ENCODE measurements at regions not wholly inside any gene's neighbourhood (a gene's known extent, or its start where the extent isn't known, plus 50 kb on each side); places are given as distances from the start of the nearest gene placed in this dataset.
A peak's percentile ranks its signal among the peaks of the same experiment; 100 is the strongest.

- Mint-ChIP-seq H3K4me1 (ENCODE audit: unreplicated experiment) (peaks cover 60% of the 10 kb centered on the region), H3K9me3 (ENCODE audit: unreplicated experiment) (peaks cover 3% of the 10 kb centered on the region), H3K27me3 (ENCODE audit: unreplicated experiment) (no peaks in the 10 kb centered on the region), H3K27ac (ENCODE audit: unreplicated experiment) (no peak overlapping the region), H3K4me3 (ENCODE audit: unreplicated experiment) (no peak overlapping the region), H3K36me3 (ENCODE audit: unreplicated experiment) (no peaks in the 10 kb centered on the region)
- no peak for DNase-seq (ENCODE audit: extremely low spot score, unreplicated experiment)
- no peak for TF ChIP-seq CTCF (IDR thresholded peaks at IDR 0.05)
Measured at GRCh38 chr9:106796771-106797170, 66.2 kb upstream of the ZNF462 start.

GRCh38 chr9:106797299-106797698, 65.7 kb upstream of the ZNF462 start:
- H3K27ac Mint-ChIP-seq (ENCODE audit: unreplicated experiment): peak overlapping the region; percentile 92
- no peak overlapping the region for H3K4me3 Mint-ChIP-seq (ENCODE audit: unreplicated experiment)
- no peaks in the 10 kb centered on the region for H3K36me3 Mint-ChIP-seq (ENCODE audit: unreplicated experiment)
- H3K4me1 Mint-ChIP-seq (ENCODE audit: unreplicated experiment): peaks cover 62% of the 10 kb centered on the region
- TF ChIP-seq CTCF (IDR thresholded peaks at IDR 0.05): no peak
- H3K27me3 Mint-ChIP-seq (ENCODE audit: unreplicated experiment): no peaks in the 10 kb centered on the region
- peaks cover 3% of the 10 kb centered on the region for H3K9me3 Mint-ChIP-seq (ENCODE audit: unreplicated experiment)
- DNase-seq (ENCODE audit: extremely low spot score, unreplicated experiment): no peak

GRCh38 chr9:106798016-106798799, 64.8 kb upstream of the ZNF462 start:
- Mint-ChIP-seq H3K9me3 (ENCODE audit: unreplicated experiment) (peaks cover 3% of the 10 kb centered on the region), H3K27ac (ENCODE audit: unreplicated experiment) (peak overlapping the region; percentile 92), H3K36me3 (ENCODE audit: unreplicated experiment) (no peaks in the 10 kb centered on the region), H3K4me3 (ENCODE audit: unreplicated experiment) (no peak overlapping the region), H3K4me1 (ENCODE audit: unreplicated experiment) (peaks cover 69% of the 10 kb centered on the region), H3K27me3 (ENCODE audit: unreplicated experiment) (no peaks in the 10 kb centered on the region)
- DNase-seq (ENCODE audit: extremely low spot score, unreplicated experiment): no peak
- TF ChIP-seq CTCF (IDR thresholded peaks at IDR 0.05): no peak

GRCh38 chr9:106799152-106799551, 63.8 kb upstream of the ZNF462 start:
- TF ChIP-seq CTCF (IDR thresholded peaks at IDR 0.05): no peak
- Mint-ChIP-seq H3K27me3 (ENCODE audit: unreplicated experiment) (no peaks in the 10 kb centered on the region), H3K4me1 (ENCODE audit: unreplicated experiment) (peaks cover 69% of the 10 kb centered on the region), H3K27ac (ENCODE audit: unreplicated experiment) (peak overlapping the region; percentile 92), H3K9me3 (ENCODE audit: unreplicated experiment) (peaks cover 3% of the 10 kb centered on the region), H3K4me3 (ENCODE audit: unreplicated experiment) (peak overlapping the region; percentile 38), H3K36me3 (ENCODE audit: unreplicated experiment) (no peaks in the 10 kb centered on the region)
- DNase-seq (ENCODE audit: extremely low spot score, unreplicated experiment): no peak

- Mint-ChIP-seq H3K9me3 (ENCODE audit: unreplicated experiment) (no peaks in the 10 kb centered on the region), H3K4me1 (ENCODE audit: unreplicated experiment) (peaks cover 63% of the 10 kb centered on the region), H3K36me3 (ENCODE audit: unreplicated experiment) (no peaks in the 10 kb centered on the region), H3K27me3 (ENCODE audit: unreplicated experiment) (no peaks in the 10 kb centered on the region), H3K27ac (ENCODE audit: unreplicated experiment) (peak overlapping the region; percentile 92), H3K4me3 (ENCODE audit: unreplicated experiment) (peak overlapping the region; percentile 14)
- no peak for TF ChIP-seq CTCF (IDR thresholded peaks at IDR 0.05)
- no peak for DNase-seq (ENCODE audit: extremely low spot score, unreplicated experiment)
Measured at GRCh38 chr9:106800701-106801270, 62.2 kb upstream of the ZNF462 start.

Measured in osteocyte (in vitro differentiated cells).